Suprapubic skin (tissue), 4 donors: ENCODE measurements at regions not wholly inside any gene's neighbourhood (a gene's known extent, or its start where the extent isn't known, plus 50 kb on each side); places are given as distances from the start of the nearest gene placed in this dataset.

Source experiments
- DNase-seq, 2 donors: peaks; one replicate each; pipeline ENCODE4 v3.0.0-alpha.2; 2019; ENCODE audit warnings: low spot score in 2 of 2
- H3K27ac ChIP-seq: fragments of 200-600 bp; sonication (generic); one replicate; pipeline ENCODE4 v1.5.1; 2019
- H3K27me3 ChIP-seq: fragments of 200-600 bp; sonication (generic); one replicate; pipeline ENCODE4 v1.5.1; 2019
- H3K36me3 ChIP-seq: fragments of 200-600 bp; sonication (generic); one replicate; pipeline ENCODE4 v1.5.1; 2019
- H3K4me1 ChIP-seq: fragments of 200-600 bp; sonication (generic); one replicate; pipeline ENCODE4 v1.5.1; 2019
- H3K4me3 ChIP-seq: fragments of 200-600 bp; sonication (generic); one replicate; pipeline ENCODE4 v1.5.1; 2019; ENCODE audit warnings: mild to moderate bottlenecking
- H3K9me3 ChIP-seq: fragments of 200-600 bp; sonication (generic); one replicate; pipeline ENCODE4 v1.5.1; 2019
- EP300 ChIP-seq: sonication (generic); formaldehyde crosslinking; IDR thresholded peaks from one replicate; pipeline ENCODE4 v1.6.1; 2017; ENCODE audit warnings: antibody characterized with exemption
- POLR2A ChIP-seq, 2 donors: fragments of 450-650 bp; IDR thresholded peaks; one replicate each; pipeline ENCODE4 v1.6.1; 2017; ENCODE audit warnings: antibody characterized with exemption in 2 of 2, mild to moderate bottlenecking in 2 of 2, moderate library complexity in 2 of 2
- POLR2AphosphoS5 ChIP-seq, 3 donors: sonication (generic); formaldehyde crosslinking; IDR thresholded peaks; one replicate each; pipeline ENCODE4 v1.6.1; 2017; ENCODE audit warnings: antibody characterized with exemption in 3 of 3
- WGBS: methylation state at CpG from one replicate; pipeline ENCODE4 v1.1.5; 2018; 5-methylcytosine and 5-hydroxymethylcytosine counted together
- TF ChIP-seq, protein P1 (sequence below), 2 donors: fragments of 200-600 bp in 1 of 2; fragments of 450-650 bp in 1 of 2; sonication (generic) in 1 of 2; IDR thresholded peaks; one replicate each; pipeline ENCODE4 v1.5.1; 2016 to 2019; ENCODE audit warnings: antibody characterized with exemption in 2 of 2, mild to moderate bottlenecking in 1 of 2, moderate library complexity in 1 of 2

DNA sequence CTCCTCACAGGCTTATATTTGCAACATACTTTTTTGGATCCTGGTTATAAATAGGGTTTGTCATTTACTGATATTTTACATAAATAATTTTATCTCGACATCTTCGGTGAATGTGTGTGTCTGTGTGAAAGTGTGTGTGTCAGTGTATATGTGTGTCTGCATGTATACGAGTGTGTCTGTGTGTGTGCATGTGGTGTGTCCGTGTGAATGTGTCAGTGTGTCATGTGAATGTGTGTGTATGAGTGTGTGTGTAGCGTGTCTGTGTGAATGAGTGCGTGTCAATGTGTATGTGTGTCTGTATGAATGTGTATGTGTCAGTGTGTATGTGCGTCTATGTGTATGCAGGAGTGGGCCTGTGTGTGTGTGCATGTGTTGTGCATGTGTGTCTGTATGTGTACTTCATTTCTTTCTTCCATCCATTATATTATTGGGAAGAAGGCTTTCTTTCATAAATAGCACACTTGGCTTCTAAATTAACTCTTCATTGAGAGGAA, 161.6 kb downstream of the ST6GAL2 start:
- WGBS: 92% methylated on average over 7 of the region's 7 CpGs
- H3K4me3 ChIP-seq: no peak overlapping the region
- H3K4me1 ChIP-seq: no peaks in the 10 kb centered on the region
- H3K27me3 ChIP-seq: no peaks in the 10 kb centered on the region
- DNase-seq: no peak
- H3K36me3 ChIP-seq: no peaks in the 10 kb centered on the region
- H3K27ac ChIP-seq: no peak overlapping the region
- TF ChIP-seq EP300 (no peak), POLR2AphosphoS5 (IDR thresholded peaks at IDR 0.05) (no peak), POLR2A (IDR thresholded peaks at IDR 0.05) (no peak)
- TF ChIP-seq, protein P1, sequence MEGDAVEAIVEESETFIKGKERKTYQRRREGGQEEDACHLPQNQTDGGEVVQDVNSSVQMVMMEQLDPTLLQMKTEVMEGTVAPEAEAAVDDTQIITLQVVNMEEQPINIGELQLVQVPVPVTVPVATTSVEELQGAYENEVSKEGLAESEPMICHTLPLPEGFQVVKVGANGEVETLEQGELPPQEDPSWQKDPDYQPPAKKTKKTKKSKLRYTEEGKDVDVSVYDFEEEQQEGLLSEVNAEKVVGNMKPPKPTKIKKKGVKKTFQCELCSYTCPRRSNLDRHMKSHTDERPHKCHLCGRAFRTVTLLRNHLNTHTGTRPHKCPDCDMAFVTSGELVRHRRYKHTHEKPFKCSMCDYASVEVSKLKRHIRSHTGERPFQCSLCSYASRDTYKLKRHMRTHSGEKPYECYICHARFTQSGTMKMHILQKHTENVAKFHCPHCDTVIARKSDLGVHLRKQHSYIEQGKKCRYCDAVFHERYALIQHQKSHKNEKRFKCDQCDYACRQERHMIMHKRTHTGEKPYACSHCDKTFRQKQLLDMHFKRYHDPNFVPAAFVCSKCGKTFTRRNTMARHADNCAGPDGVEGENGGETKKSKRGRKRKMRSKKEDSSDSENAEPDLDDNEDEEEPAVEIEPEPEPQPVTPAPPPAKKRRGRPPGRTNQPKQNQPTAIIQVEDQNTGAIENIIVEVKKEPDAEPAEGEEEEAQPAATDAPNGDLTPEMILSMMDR (IDR thresholded peaks at IDR 0.05): no peak
- no peaks in the 10 kb centered on the region for H3K9me3 ChIP-seq

DNA sequence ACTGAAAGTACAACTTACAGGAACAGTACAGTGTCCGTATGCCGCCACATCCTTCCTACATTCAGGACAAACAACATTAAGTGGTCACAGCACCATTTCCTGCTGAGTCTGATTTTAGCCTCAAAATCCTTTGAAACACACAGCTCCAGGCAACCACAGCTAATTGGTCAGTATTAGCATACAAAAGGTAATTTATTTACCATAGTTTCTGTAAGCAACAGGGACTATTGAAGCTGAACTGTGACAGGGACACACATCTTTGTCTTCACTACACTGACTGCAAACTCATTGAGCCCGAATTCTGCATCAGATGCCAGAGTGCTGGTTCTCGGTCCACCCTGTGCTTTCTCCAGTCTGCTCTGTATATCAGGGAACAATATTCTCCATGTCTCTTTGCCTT, 151.8 kb downstream of the ST6GAL2 start:
- no peak for DNase-seq

DNA sequence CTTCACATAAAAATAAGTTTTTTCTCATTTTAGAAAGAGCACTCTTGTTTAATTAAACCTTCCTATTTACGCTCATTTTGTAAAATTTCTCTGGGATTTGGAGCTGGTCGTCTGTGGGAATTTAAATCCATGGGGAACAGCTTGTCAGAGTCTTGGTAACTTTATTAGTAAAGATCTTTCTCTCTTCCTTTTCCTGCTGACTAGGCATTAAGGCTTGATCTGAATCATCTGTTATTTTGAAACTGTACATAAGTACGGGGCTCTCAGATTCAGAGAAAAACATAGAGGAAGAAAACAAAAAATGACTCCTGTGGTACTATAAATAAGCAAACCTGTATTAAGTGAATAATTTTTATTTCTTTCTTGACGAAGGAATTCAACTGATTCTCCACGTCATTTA, 150.2 kb downstream of the ST6GAL2 start:
- Histone ChIP-seq H3K9me3 (peaks cover 13% of the 10 kb centered on the region), H3K36me3 (no peaks in the 10 kb centered on the region), H3K27me3 (no peaks in the 10 kb centered on the region), H3K27ac (no peak overlapping the region), H3K4me1 (no peaks in the 10 kb centered on the region), H3K4me3 (no peak overlapping the region)
- TF ChIP-seq, protein P1 (IDR thresholded peaks at IDR 0.05): no peak
- TF ChIP-seq POLR2AphosphoS5 (IDR thresholded peaks at IDR 0.05): no peak
- TF ChIP-seq EP300: no peak
- no peak for TF ChIP-seq POLR2A (IDR thresholded peaks at IDR 0.05)
- 82% methylated on average over 5 of the region's 5 CpGs for WGBS
- DNase-seq: no peak

More for the DNA sequence above, 151.8 kb downstream of the ST6GAL2 start:
- no peaks in the 10 kb centered on the region for H3K36me3 ChIP-seq
- no peak for TF ChIP-seq POLR2AphosphoS5 (IDR thresholded peaks at IDR 0.05)
- TF ChIP-seq POLR2A (IDR thresholded peaks at IDR 0.05): no peak
- TF ChIP-seq, protein P1 (IDR thresholded peaks at IDR 0.05): no peak
- no peak for TF ChIP-seq EP300
- H3K27ac ChIP-seq: no peak overlapping the region
- H3K27me3 ChIP-seq: no peaks in the 10 kb centered on the region
- 58% methylated on average over 4 of the region's 4 CpGs for WGBS
- peaks cover 13% of the 10 kb centered on the region for H3K9me3 ChIP-seq
- H3K4me3 ChIP-seq: no peak overlapping the region
- no peaks in the 10 kb centered on the region for H3K4me1 ChIP-seq

DNA sequence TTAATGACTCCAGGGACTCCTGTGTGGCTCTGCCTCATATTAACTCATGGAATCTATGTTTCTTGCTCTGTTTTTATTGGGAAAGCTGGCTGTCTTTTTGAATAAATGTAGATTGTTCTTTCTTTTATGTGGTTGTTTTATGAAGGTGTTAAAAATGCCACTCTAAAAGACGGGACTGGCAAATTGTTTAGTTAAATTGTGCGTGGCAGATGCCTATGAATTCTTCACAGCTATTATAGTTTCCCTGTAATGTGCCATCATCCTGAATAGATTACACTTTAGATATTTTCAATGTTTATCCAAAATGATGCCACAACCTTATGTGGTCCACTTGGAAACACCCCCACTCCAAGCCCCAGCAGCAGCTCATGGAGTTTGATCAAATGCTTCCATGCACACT, 149.7 kb downstream of the ST6GAL2 start:
- Histone ChIP-seq H3K4me3 (no peak overlapping the region), H3K27me3 (no peaks in the 10 kb centered on the region), H3K27ac (no peak overlapping the region), H3K36me3 (no peaks in the 10 kb centered on the region), H3K9me3 (peaks cover 13% of the 10 kb centered on the region), H3K4me1 (no peaks in the 10 kb centered on the region)
- WGBS: 87% methylated on average over 2 of the region's 2 CpGs
- TF ChIP-seq POLR2AphosphoS5 (IDR thresholded peaks at IDR 0.05): no peak
- no peak for DNase-seq

DNA sequence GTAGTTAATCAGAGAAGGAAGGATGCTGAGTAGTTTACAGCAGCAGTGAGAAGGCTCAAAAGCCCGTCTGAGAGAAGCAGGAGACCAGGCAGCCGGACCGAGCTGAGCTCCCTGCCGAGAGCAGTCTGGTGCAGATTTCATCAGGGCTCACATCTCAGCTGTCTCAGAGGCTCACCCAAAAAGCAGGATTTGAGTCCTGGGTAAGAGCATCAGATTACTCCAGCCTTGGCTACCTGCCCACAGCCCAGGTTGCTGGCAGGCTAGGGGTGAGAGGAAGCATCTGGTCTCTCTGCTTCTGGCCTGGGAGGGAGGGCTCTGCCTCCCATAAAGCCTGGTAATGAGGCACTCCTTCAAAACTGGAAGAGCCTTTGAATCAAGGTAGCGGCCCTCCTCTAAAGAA, 140.5 kb downstream of the ST6GAL2 start:
- WGBS: 58% methylated on average over 5 of the region's 5 CpGs
- TF ChIP-seq EP300: no peak
- TF ChIP-seq, protein P1 (IDR thresholded peaks at IDR 0.05): no peak
- no peak for TF ChIP-seq POLR2AphosphoS5 (IDR thresholded peaks at IDR 0.05)
- TF ChIP-seq POLR2A (IDR thresholded peaks at IDR 0.05): no peak
- Histone ChIP-seq H3K4me1 (no peaks in the 10 kb centered on the region), H3K4me3 (no peak overlapping the region), H3K36me3 (no peaks in the 10 kb centered on the region), H3K27ac (no peak overlapping the region), H3K9me3 (no peaks in the 10 kb centered on the region), H3K27me3 (no peaks in the 10 kb centered on the region)
- DNase-seq: no peak

DNA sequence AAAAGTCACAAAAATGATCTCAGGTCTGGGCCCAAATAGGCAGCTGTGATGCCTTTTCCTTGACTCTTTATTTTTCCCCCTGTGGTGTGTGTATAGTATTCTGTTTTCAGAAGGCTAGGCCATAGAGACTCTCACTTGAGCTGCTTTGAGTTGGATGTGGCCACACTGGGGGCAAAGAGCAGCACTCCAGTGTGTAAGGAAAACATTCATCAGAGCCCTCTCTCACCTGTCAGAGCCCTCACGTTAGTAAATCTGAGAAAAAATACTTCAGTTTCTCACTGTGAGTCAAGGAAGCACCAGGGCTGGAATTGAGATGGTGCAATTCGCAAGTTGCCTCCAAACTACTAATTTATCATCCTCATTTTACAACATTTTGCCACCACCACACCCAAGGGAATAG, 136.1 kb downstream of the ST6GAL2 start:
- no peaks in the 10 kb centered on the region for H3K9me3 ChIP-seq
- DNase-seq: no peak
- H3K4me3 ChIP-seq: no peak overlapping the region
- H3K36me3 ChIP-seq: no peaks in the 10 kb centered on the region
- 64% methylated on average over 2 of the region's 2 CpGs for WGBS
- TF ChIP-seq, protein P1 (IDR thresholded peaks at IDR 0.05): no peak
- no peak for TF ChIP-seq POLR2AphosphoS5 (IDR thresholded peaks at IDR 0.05)
- no peak for TF ChIP-seq EP300
- TF ChIP-seq POLR2A (IDR thresholded peaks at IDR 0.05): no peak
- no peaks in the 10 kb centered on the region for H3K27me3 ChIP-seq
- no peak overlapping the region for H3K27ac ChIP-seq
- H3K4me1 ChIP-seq: no peaks in the 10 kb centered on the region
